HG02623 (cell line): ENCODE measurements at regions not wholly inside any gene's neighbourhood (a gene's known extent, or its start where the extent isn't known, plus 50 kb on each side); places are given as distances from the start of the nearest gene placed in this dataset.
"Not testable (repeated sequence)": the region's sequence is repeated elsewhere in the genome, so short reads cannot be mapped to it uniquely, and the experiment has no call there.

Experiments
- ATAC-seq: cut with Tn5 transposase; IDR thresholded peaks from one replicate; pipeline ENCODE4 v1.9.1; 2021; ENCODE audit warnings: moderate library complexity; ENCODE audit not compliant: unreplicated experiment

GRCh38 chr10:2076528-2076927 lies 339.2 kb upstream of the ADARB2 start:
- ATAC-seq, result no peak

- no peak for ATAC-seq
These were observed 329.7 kb upstream of the ADARB2 start for GRCh38 chr10:2067015-2067414.

GRCh38 chr10:2054728-2055127 lies 317.4 kb upstream of the ADARB2 start:
- no peak for ATAC-seq

DNA sequence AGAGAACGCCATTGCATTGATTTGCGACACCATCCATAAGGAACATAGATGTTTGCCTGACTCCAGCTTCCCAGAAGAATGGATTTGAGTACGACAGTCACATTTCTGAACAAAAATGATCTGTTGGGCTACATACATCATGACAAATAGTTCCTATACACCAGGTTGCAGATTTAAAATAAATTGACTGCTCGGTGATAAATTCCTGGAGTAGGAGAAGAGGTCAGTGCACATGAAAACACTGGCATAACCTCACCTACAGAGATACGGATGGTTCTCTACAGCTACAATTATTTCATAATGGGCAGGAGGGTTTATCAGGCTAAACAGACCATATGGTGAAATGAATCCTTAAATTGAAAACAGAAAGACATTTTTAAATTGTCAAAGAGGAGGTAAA lies 316.5 kb upstream of the ADARB2 start:
- no peak for ATAC-seq

DNA sequence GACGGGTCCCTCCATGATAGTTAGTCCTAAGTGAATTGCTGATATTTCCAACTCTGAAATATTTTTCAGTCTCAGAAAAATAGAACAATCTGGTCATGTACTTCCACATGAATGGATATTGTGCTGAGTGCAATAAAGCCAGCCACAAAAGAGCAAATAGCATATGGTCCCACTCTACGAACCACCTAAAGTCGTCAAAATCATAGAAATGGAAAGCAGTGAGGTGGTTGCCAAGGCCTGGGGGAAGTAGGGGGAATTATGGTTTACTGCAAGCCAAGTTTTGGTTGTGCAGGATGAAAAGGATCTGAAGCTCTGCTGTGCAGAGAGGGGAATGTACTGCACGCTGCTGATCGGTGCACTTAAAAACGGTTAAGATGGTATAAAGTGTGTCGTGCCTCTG lies 313.8 kb upstream of the ADARB2 start:
- ATAC-seq, result no peak

DNA sequence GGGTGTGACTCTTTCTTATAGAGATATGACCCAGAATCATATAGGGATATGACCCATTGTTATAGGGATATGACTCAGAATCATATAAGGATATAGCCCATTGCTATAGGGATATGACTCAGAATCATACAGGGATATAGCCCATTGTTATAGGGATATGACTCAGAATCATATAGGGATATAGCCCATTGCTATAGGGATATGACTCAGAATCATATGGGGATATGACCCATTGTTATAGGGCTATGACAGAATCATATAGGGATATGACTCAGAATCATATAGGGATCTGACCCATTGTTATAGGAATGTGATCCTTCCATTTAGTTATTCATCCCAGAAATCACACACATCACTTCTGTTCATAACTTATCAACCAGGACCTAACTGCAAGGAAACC lies 312.2 kb upstream of the ADARB2 start:
- no peak for ATAC-seq

DNA sequence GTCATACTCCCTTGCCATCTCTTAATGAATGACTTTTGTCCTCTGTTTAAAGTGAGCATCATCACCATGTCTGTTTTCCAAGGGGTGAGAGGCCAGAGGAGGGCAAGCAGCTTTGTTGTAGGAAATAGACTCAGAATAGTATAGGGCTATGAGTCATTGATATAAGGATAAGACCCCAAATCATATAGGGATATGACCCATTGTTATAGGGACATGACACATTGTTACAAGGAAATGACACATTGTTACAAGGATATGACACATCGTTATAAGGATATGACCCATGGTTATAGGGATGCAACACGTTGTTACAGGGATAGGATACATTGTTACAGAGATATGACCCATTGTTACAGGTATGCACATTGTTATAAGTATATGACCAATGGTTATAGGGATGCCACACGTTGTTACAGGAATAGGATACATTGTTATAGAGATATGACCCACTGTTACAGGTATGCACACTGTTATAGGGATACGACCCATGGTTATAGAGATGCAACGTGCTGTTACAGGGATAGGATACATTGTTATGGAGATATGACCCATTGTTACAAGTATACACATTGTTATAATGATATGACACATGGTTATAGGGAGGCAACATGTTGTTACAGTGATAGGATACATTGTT lies 311.1 kb upstream of the ADARB2 start:
- ATAC-seq, result no peak

GRCh38 chr10:2047679-2048078 lies 310.4 kb upstream of the ADARB2 start:
- ATAC-seq, result no peak

GRCh38 chr10:2043379-2043778 lies 306.1 kb upstream of the ADARB2 start:
- no peak for ATAC-seq

DNA sequence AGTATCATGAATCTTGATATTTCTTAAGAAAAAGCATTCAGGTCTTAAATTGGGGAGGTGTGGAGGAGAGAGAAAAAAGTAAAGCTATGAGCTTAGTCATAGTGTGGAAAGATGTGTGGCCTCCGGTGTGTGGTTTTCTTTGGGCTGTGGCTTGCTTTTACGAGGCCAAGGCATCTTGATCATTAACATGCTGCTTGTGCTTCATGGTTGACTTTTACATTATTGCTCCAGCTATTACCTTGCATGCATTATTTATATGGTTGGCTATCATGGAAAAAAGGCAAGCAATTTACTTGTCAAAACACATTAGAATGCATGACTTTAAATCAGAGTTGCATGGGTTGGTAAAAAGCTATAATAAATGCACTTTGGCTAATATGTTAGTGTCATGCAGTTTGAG lies 300.7 kb upstream of the ADARB2 start:
- no peak for ATAC-seq

GRCh38 chr10:2037246-2037645 lies 299.9 kb upstream of the ADARB2 start:
- ATAC-seq, result no peak

- ATAC-seq, result no peak
These were observed 298.9 kb upstream of the ADARB2 start for GRCh38 chr10:2036209-2036608.

DNA sequence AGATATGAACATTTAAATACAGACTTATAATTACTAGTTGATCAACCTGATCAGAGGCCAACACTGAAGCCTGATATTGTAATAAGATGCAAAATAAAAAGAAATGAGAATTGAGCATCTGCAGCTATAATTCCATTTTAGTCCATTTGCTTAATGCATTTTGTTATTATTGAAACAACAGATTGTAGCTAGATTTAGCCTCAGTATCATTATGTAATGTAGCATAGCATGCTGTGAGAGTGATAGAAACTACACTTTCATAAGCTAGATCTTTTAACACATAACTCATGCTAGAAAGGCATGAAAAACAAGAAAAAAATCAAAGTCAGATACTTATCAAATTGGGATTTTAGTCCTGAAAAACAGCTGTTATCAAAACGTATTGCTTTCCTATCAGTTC lies 292.7 kb upstream of the ADARB2 start:
- ATAC-seq, result no peak

- ATAC-seq, result no peak
These were observed 289.6 kb upstream of the ADARB2 start for GRCh38 chr10:2026936-2027335.

GRCh38 chr10:2024750-2025149 lies 287.4 kb upstream of the ADARB2 start:
- not testable (repeated sequence) for ATAC-seq

GRCh38 chr10:2023687-2024086 lies 286.4 kb upstream of the ADARB2 start:
- no peak for ATAC-seq

DNA sequence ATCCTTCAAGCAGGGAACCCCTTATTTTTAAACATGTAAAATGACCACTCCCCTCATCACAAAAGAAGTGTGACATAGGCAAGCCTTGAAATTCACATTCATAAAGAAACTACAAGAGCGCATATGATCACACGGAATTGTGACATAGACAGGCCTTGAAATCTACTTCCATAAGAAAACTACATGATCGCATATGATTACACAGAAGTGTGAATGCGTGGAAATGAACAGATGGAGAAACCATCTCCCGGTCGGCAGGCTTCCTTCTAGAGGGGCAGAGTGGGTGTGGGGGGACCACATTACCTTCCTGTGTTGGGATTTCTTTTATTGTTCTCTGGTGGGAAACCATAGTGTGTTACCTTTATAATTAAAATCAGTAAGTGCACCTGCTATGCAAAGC lies 285.1 kb upstream of the ADARB2 start:
- no peak for ATAC-seq

DNA sequence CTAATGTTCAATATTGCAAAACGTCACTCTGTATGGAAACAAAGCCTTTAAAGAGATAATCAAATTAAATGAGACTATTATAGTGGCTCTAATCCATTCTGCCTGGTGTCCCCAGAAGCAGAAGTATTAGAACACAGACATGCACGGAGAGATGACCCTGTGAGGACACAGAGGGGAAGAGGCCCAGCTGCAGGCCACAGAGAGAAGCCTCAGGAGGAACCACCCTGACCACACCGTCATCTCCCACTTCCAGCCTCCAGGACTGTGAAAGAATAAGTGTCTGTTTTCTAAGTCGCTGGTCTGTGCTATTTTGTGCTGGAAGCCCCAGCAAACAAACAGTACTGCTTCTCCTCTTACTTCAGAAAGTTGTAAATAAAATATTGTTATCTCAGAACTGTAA lies 283.5 kb upstream of the ADARB2 start:
- ATAC-seq, result no peak

GRCh38 chr10:2019803-2020202 lies 282.5 kb upstream of the ADARB2 start:
- ATAC-seq, result no peak

GRCh38 chr10:2019281-2019680 lies 282.0 kb upstream of the ADARB2 start:
- ATAC-seq, result no peak

DNA sequence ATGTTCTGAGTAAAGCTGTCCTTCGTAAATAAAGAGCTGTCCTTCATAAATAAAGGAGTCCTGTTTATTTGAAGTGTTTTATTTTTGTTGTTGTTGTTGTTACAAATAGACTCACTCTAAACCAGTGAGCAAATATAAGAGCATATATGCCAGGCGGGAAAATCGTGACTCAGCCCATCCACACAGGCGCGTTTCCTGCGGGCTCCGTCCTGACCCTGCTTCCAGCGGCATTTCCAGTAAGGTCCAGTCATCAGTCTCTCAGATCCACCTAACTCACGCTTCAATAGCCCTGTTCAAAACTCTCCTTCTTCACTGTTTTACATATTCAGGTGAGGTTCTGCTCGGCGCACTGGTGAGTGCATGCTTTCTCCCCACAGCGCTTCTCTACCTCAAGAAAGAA lies 277.2 kb upstream of the ADARB2 start:
- ATAC-seq, result no peak

- ATAC-seq, result no peak
These were observed 274.9 kb upstream of the ADARB2 start for GRCh38 chr10:2012209-2012608.

- no peak for ATAC-seq
These were observed 273.9 kb upstream of the ADARB2 start for GRCh38 chr10:2011106-2011716.
